HG03342 (cell line): ENCODE measurements at regions not wholly inside any gene's neighbourhood (a gene's known extent, or its start where the extent isn't known, plus 50 kb on each side); places are given as distances from the start of the nearest gene placed in this dataset.
"Not testable (repeated sequence)": the region's sequence is repeated elsewhere in the genome, so short reads cannot be mapped to it uniquely, and the experiment has no call there.

ENCODE experiments used
- ATAC-seq: cut with Tn5 transposase; IDR thresholded peaks from one replicate; pipeline ENCODE4 v1.9.1; 2021; ENCODE audit warnings: mild to moderate bottlenecking, moderate library complexity; ENCODE audit not compliant: unreplicated experiment

- no peak for ATAC-seq
Observed at GRCh38 chr3:104412608-104413580, 953.8 kb upstream of the ALCAM start.

- no peak for ATAC-seq
Observed at GRCh38 chr3:104428337-104428925, 938.3 kb upstream of the ALCAM start.

- ATAC-seq, result no peak
Observed at GRCh38 chr3:104429727-104430126, 937.0 kb upstream of the ALCAM start.

GRCh38 chr3:104436506-104436905, 930.2 kb upstream of the ALCAM start:
- ATAC-seq, result no peak

- ATAC-seq, result no peak
Observed at GRCh38 chr3:104437131-104437750, 929.5 kb upstream of the ALCAM start.

- no peak for ATAC-seq
Observed at GRCh38 chr3:104437891-104438290, 928.8 kb upstream of the ALCAM start.

- no peak for ATAC-seq
Observed at GRCh38 chr3:104438706-104439105, 928.0 kb upstream of the ALCAM start.

GRCh38 chr3:104445252-104445919, 921.3 kb upstream of the ALCAM start:
- not testable (repeated sequence) for ATAC-seq

- ATAC-seq, result no peak
Observed at GRCh38 chr3:104447681-104448080, 919.0 kb upstream of the ALCAM start.

- ATAC-seq, result no peak
Observed at GRCh38 chr3:104452697-104453096, 914.0 kb upstream of the ALCAM start.

GRCh38 chr3:104458657-104459056, 908.1 kb upstream of the ALCAM start:
- ATAC-seq, result no peak

- peak; percentile 57 for ATAC-seq
Observed at GRCh38 chr3:104460477-104461406, 906.0 kb upstream of the ALCAM start.

GRCh38 chr3:104461431-104461830, 905.3 kb upstream of the ALCAM start:
- ATAC-seq, result no peak

- no peak for ATAC-seq
Observed at GRCh38 chr3:104472221-104472620, 894.5 kb upstream of the ALCAM start.

- no peak for ATAC-seq
Observed at GRCh38 chr3:104474011-104474410, 892.7 kb upstream of the ALCAM start.

- no peak for ATAC-seq
Observed at GRCh38 chr3:104503022-104503421, 863.7 kb upstream of the ALCAM start.

- peak; percentile 72 for ATAC-seq
Observed at GRCh38 chr3:104510131-104510849, 856.4 kb upstream of the ALCAM start.

- no peak for ATAC-seq
Observed at GRCh38 chr3:104514371-104514770, 852.3 kb upstream of the ALCAM start.

GRCh38 chr3:104514776-104515175, 851.9 kb upstream of the ALCAM start:
- ATAC-seq, result no peak
